ENCODE measurements at regions not wholly inside any gene's neighbourhood (a gene's known extent, or its start where the extent isn't known, plus 50 kb on each side); places are given as distances from the start of the nearest gene placed in this dataset.

DNA sequence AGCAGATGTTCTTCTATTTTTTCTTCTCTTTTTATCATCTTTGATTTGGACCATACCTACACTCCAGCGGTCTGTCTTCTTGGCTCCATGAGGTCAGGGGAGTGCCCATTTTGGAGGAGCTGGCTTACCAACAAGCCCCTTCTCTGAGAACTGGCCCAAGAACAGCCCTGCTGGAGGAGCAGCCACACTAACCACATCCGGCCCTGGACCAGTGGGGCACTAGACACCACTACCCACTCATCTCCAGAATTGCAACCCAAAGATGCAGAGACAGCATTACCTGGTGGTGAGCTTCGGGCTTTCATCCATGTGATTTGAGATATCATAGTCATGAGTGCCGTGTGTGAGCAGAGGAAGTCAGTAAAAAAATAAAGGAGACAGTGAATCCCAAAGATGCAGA, 599.4 kb upstream of the CDH4 start:
- intact Hi-C loops (cut with DNase I): no loop called here
- no peaks in the 10 kb centered on the region for H3K27me3 ChIP-seq (ENCODE audit: low read depth)
- no peaks in the 10 kb centered on the region for H3K9me3 ChIP-seq
- no peaks in the 10 kb centered on the region for H3K36me3 ChIP-seq
- H3K4me3 ChIP-seq: no peak overlapping the region
- H3K4me1 ChIP-seq: no peaks in the 10 kb centered on the region
- ATAC-seq (no peak), DNase-seq (no peak)
- no peak overlapping the region for H3K27ac ChIP-seq
- TF ChIP-seq, protein P1, sequence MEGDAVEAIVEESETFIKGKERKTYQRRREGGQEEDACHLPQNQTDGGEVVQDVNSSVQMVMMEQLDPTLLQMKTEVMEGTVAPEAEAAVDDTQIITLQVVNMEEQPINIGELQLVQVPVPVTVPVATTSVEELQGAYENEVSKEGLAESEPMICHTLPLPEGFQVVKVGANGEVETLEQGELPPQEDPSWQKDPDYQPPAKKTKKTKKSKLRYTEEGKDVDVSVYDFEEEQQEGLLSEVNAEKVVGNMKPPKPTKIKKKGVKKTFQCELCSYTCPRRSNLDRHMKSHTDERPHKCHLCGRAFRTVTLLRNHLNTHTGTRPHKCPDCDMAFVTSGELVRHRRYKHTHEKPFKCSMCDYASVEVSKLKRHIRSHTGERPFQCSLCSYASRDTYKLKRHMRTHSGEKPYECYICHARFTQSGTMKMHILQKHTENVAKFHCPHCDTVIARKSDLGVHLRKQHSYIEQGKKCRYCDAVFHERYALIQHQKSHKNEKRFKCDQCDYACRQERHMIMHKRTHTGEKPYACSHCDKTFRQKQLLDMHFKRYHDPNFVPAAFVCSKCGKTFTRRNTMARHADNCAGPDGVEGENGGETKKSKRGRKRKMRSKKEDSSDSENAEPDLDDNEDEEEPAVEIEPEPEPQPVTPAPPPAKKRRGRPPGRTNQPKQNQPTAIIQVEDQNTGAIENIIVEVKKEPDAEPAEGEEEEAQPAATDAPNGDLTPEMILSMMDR (IDR thresholded peaks at IDR 0.05): no peak

DNA sequence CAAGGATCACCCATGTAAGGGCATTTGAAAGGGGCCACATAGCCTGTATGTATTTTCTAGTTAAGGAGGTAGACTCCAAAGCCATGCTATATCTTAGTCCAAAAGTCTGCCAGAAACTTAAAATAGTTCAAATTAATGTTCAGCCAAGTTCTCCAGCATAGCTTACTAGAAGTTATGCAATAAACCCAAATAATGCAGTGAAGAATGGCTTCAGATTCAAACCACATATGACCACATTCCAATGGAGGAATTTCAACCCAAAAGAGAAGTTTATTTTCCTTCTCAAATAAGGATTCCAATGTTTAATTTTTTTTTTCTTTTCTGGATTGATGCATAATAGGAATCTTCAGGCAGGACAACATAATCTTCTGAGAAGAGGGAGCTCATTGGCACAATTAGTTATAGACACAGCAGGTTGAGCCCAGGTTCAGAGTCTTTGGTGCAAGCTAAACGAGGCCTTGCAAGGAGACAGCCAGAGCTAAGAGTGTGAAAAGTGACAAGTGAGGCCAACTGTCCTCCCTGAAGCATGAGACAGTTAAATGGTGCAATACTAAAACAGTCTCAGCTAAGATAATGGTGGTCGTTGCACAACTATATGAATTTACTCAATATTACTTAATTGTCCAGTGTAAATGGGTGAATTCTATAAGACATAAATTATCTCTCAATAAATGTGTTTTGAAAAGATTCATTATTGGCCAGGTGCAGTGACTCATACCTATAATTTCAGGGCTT, 598.8 kb upstream of the CDH4 start:
- Histone ChIP-seq H3K27me3 (ENCODE audit: low read depth) (no peaks in the 10 kb centered on the region), H3K4me1 (no peaks in the 10 kb centered on the region), H3K9me3 (no peaks in the 10 kb centered on the region), H3K27ac (no peak overlapping the region), H3K36me3 (no peaks in the 10 kb centered on the region), H3K4me3 (no peak overlapping the region)
- intact Hi-C loops (cut with DNase I): no loop called here
- DNase-seq (no peak), ATAC-seq (no peak)
- TF ChIP-seq, protein P1 (IDR thresholded peaks at IDR 0.05): no peak

DNA sequence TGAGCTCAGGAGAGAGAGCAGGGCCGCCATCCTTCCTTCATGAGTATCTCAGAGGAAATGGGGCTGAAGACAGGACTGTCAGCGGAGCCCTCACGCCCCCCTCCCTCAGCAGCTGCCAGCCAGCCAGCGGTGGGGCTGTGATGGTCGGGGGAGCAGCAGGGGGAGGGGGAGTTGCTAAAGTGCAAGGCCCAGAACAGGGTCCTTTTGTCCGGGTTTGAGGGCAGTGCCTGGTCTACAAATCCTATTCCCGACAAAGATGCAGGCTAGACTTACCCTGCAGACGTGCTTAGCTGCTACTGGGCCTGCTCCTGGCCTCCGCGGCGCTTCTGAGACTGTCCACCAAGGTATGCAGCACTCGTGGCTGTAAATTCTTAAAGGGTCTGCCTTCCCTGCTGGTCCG, 593.4 kb upstream of the CDH4 start:
- TF ChIP-seq, protein P1 (IDR thresholded peaks at IDR 0.05): no peak
- Histone ChIP-seq H3K36me3 (no peaks in the 10 kb centered on the region), H3K4me3 (no peak overlapping the region), H3K9me3 (no peaks in the 10 kb centered on the region), H3K27me3 (ENCODE audit: low read depth) (no peaks in the 10 kb centered on the region), H3K27ac (no peak overlapping the region), H3K4me1 (no peaks in the 10 kb centered on the region)
- intact Hi-C loops (cut with DNase I): no loop called here
- ATAC-seq: no peak
- no peak for DNase-seq

DNA sequence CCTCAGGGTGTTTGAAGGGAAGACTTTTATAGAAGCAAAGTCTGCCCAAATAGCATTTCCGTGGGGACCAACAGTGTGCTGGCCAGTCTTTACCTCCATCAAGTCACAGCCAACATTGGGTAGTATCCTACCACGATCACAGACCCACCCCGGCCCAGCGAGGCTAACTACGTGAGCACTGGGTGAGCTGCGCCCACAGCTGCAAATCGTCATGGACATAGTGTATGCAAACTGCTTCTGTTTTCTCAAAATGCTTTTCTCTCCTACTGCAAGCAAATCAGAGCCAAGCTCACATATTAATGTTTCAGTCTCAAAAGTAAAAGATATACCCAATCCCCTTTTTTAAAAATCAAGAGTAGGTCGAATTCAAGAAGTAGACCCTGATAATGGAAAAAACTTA, 592.8 kb upstream of the CDH4 start:
- intact Hi-C loops (cut with DNase I): no loop called here
- ATAC-seq (no peak), DNase-seq (no peak)
- Histone ChIP-seq H3K27me3 (ENCODE audit: low read depth) (no peaks in the 10 kb centered on the region), H3K9me3 (no peaks in the 10 kb centered on the region), H3K4me1 (no peaks in the 10 kb centered on the region), H3K36me3 (no peaks in the 10 kb centered on the region), H3K27ac (no peak overlapping the region), H3K4me3 (no peak overlapping the region)
- TF ChIP-seq, protein P1 (IDR thresholded peaks at IDR 0.05): no peak

DNA sequence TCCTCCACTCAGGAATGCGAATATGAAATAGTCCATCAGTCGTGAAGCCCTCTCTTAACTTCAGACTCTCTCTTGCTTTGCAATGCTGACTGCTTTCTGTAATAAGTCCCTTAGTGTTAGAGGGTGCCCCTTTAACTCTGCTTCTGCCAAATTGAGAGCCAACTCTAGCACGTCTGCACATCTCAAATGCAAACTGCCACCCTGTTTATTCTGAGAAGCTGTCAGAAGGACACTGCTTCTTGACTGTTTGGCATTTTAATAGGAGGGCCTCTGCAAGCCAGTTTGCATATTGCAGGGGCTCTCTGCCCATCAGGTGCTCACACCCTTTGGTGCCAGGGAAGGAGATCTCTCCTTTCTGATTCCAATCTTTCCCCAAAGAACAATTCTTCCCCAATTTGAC, 589.8 kb upstream of the CDH4 start:
- intact Hi-C loops (cut with DNase I): no loop called here
- Histone ChIP-seq H3K27me3 (ENCODE audit: low read depth) (no peaks in the 10 kb centered on the region), H3K4me3 (no peak overlapping the region), H3K27ac (no peak overlapping the region), H3K36me3 (no peaks in the 10 kb centered on the region), H3K4me1 (no peaks in the 10 kb centered on the region), H3K9me3 (no peaks in the 10 kb centered on the region)
- no peak for ATAC-seq
- TF ChIP-seq, protein P1 (IDR thresholded peaks at IDR 0.05): no peak
- DNase-seq: no peak
